ENCODE measurements at regions not wholly inside any gene's neighbourhood (a gene's known extent, or its start where the extent isn't known, plus 50 kb on each side); places are given as distances from the start of the nearest gene placed in this dataset.
"Not testable (repeated sequence)": the region's sequence is repeated elsewhere in the genome, so short reads cannot be mapped to it uniquely, and the experiment has no call there.

DNA sequence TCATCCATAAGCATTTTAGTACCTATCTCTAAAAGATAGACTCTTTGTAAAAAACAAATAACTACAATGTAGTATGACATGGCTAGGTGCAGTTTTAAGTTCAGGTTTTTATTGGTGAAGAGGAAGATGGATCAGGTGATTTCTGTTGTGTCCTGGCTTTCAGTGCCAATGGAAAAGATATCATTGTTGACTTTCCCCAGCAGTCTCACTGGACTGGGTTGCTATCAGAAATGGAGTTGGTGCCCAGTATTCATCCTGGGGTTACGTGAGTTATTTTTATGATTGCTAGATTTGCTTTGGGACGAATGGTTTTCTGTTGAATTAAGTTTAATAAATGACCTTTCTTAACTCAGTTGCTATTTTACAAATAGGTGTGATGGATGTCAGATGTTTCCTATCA, 120.5 kb downstream of the GOLGA6L22 start:
- TF ChIP-seq, protein P1, sequence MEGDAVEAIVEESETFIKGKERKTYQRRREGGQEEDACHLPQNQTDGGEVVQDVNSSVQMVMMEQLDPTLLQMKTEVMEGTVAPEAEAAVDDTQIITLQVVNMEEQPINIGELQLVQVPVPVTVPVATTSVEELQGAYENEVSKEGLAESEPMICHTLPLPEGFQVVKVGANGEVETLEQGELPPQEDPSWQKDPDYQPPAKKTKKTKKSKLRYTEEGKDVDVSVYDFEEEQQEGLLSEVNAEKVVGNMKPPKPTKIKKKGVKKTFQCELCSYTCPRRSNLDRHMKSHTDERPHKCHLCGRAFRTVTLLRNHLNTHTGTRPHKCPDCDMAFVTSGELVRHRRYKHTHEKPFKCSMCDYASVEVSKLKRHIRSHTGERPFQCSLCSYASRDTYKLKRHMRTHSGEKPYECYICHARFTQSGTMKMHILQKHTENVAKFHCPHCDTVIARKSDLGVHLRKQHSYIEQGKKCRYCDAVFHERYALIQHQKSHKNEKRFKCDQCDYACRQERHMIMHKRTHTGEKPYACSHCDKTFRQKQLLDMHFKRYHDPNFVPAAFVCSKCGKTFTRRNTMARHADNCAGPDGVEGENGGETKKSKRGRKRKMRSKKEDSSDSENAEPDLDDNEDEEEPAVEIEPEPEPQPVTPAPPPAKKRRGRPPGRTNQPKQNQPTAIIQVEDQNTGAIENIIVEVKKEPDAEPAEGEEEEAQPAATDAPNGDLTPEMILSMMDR (IDR thresholded peaks at IDR 0.05) = not testable (repeated sequence)
- not testable (repeated sequence) for TF ChIP-seq POLR2A (IDR thresholded peaks at IDR 0.05)

All from uterus (tissue), 2 donors.